Activated naive CD4-positive, alpha-beta T cell treated with anti-CD3 and anti-CD28 coated beads for 36 hours (primary cell): ENCODE measurements at regions not wholly inside any gene's neighbourhood (a gene's known extent, or its start where the extent isn't known, plus 50 kb on each side); places are given as distances from the start of the nearest gene placed in this dataset.
"Not testable (repeated sequence)": the region's sequence is repeated elsewhere in the genome, so short reads cannot be mapped to it uniquely, and the experiment has no call there.

ENCODE experiments used
- CTCF ChIA-PET: fragments of 350-600 bp; sonication (Branson Sonifier 250); formaldehyde crosslinking; loops from one replicate; lab custom pipeline; 2021; ENCODE audit warnings: antibody characterized with exemption; lab: Charles Lee
- DNase-seq: peaks from one replicate; pipeline ENCODE4 v3.0.0-alpha.2; 2020
- H3K27ac Mint-ChIP-seq: one replicate; pipeline ENCODE4 v1.8.0; 2021; ENCODE audit warnings: mild to moderate bottlenecking, mixed read lengths
- H3K27me3 Mint-ChIP-seq: one replicate; pipeline ENCODE4 v1.8.0; 2021; ENCODE audit warnings: low read depth, mixed read lengths
- H3K36me3 Mint-ChIP-seq: one replicate; pipeline ENCODE4 v1.8.0; 2021; ENCODE audit warnings: low read depth, mixed read lengths
- H3K4me1 Mint-ChIP-seq: one replicate; pipeline ENCODE4 v1.8.0; 2021; ENCODE audit warnings: low read depth, mixed read lengths
- H3K4me3 Mint-ChIP-seq: one replicate; pipeline ENCODE4 v1.8.0; 2021; ENCODE audit warnings: mild to moderate bottlenecking, moderate library complexity, mixed read lengths
- H3K9me3 Mint-ChIP-seq: one replicate; pipeline ENCODE4 v1.8.0; 2021; ENCODE audit warnings: mixed read lengths
- intact Hi-C: fragments of 100-400 bp; cut with micrococcal nuclease; formaldehyde crosslinking; loops from one replicate; pipeline ENCODE4 v1.15.1; 2023

DNA sequence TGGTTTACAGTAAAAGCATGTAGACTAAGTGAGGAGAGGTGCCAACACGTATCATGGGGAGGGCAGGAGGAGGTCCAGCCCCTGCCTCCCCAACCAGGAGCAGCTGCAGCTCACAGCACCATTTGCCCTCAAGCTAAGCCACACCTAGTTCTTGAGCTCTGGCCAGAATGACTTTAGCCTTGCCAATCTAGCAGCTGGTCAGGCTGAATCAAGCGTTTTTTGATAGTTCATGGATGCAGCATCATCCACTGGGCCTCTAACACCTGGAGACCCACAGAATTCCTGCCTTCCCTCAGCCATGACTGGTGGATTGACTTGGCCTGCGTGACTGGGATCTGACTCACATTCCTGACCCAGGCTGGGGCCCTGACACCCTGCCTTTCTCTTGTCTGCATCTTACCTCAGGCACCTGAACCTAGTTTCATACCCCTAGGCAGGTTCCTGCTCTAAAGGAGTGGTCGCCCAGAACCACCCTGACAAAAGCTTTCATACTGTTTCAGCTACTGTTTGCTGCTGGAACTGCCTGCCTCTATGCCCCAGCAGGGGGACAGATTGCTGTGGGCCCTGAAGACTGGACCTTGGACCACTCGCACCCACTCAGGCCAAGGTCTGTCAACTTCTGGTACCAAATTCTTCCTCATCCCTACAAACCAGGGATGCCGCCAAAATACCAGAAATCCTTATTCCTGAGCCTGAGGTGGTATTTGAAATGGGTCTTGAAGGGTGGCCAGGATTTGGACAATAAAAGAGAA lies 122.3 kb downstream of the QRSL1 start:
- CTCF ChIA-PET, result no interaction called here
- Mint-ChIP-seq H3K27ac (no peak overlapping the region), H3K36me3 (no peaks in the 10 kb centered on the region), H3K27me3 (peaks cover 3% of the 10 kb centered on the region), H3K9me3 (no peaks in the 10 kb centered on the region), H3K4me1 (no peaks in the 10 kb centered on the region), H3K4me3 (no peak overlapping the region)
- no peak for DNase-seq
- intact Hi-C loops, result no loop called here

DNA sequence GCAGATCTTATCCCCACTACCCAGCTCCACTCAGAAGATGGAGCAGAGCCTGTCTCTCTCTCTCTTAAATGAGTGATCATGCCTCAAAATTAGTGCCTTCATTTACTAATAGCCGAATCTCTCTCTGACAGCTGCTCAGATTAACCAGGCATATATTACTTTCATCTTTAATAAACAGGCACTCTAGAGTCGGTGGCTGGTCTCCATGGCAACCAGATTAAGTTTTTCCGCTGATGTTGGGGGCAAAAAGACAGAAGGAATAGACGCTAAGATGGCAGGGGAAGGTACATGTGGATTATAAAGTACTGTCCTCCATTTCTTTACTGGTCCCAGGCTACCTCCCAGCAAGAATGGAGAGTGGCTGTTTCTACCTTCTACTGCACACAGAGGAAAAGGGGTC lies 121.6 kb downstream of the QRSL1 start:
- no peaks in the 10 kb centered on the region for H3K9me3 Mint-ChIP-seq
- H3K27ac Mint-ChIP-seq, result no peak overlapping the region
- H3K27me3 Mint-ChIP-seq, result peaks cover 3% of the 10 kb centered on the region
- no peak overlapping the region for H3K4me3 Mint-ChIP-seq
- intact Hi-C loops, result no loop called here
- no peaks in the 10 kb centered on the region for H3K4me1 Mint-ChIP-seq
- no peaks in the 10 kb centered on the region for H3K36me3 Mint-ChIP-seq
- DNase-seq, result no peak
- CTCF ChIA-PET, result no interaction called here

DNA sequence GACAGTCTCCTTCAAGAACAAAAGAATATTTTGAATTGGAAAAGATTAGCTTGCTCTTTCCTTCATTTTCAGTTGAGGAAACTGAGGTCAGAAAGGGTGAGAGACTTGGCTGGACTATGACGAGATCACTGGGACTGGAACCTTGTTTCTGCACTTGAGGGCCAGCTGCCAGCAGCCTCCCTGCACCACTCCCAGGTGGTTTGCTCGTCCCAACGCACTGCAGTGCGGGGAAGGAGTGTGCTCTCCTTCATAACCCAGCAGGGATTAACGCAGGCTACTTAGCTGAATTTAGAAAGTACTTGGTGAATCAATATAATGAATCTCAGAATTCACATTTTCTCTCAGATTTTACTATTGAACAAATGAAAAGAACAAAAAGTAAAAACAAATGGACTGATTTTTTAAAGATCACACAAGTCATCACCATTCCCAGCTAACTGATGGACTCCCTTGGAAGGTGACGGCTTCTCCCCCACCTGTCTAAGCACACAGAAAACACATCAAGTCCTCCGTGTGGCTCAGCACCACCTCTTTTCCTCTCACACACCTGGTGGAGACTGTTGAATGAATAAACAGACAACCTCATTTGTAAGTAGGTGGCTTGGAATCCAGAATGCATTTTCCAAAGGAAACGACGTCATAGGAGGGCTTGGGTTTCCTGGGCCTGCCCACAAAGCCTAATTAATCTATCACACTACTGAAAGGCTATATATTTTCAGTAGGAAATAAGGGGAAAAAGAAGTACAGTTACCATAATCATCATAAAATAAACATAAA lies 121.0 kb downstream of the QRSL1 start:
- no peak overlapping the region for H3K27ac Mint-ChIP-seq
- CTCF ChIA-PET, result interaction anchor here (0.6 kb wide), 1 partner anchor 1144 kb away, joined by 4 read pairs; no protein-coding TSS in a partner anchor
- H3K4me3 Mint-ChIP-seq, result no peak overlapping the region
- H3K9me3 Mint-ChIP-seq, result no peaks in the 10 kb centered on the region
- peaks cover 6% of the 10 kb centered on the region for H3K27me3 Mint-ChIP-seq
- H3K4me1 Mint-ChIP-seq, result no peaks in the 10 kb centered on the region
- intact Hi-C loops, result no loop called here
- no peaks in the 10 kb centered on the region for H3K36me3 Mint-ChIP-seq
- DNase-seq, result no peak

DNA sequence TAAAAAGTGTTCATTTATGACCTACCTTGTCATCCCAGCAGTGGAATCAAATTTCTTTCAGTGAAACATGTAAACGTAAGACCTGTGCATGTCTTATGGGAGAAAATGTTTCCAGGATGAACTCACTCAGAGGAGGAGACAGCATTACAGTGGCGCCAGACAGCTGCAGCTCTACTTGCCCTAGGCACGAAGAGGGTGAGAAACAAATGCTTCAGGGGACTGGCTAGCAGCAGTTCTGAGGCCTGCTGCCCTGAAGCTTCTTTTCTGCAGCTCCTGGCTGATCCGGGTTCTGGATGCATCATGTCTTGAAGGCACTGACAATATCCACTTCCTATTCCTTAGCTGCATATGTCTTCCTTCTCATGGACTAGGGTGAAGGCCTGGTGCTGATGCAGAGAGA lies 120.2 kb downstream of the QRSL1 start:
- H3K4me3 Mint-ChIP-seq, result no peak overlapping the region
- no peaks in the 10 kb centered on the region for H3K9me3 Mint-ChIP-seq
- no peak for DNase-seq
- H3K4me1 Mint-ChIP-seq, result no peaks in the 10 kb centered on the region
- CTCF ChIA-PET, result interaction anchor here (0.6 kb wide), 1 partner anchor 1145 kb away, joined by 4 read pairs; no protein-coding TSS in a partner anchor
- intact Hi-C loops, result no loop called here
- no peaks in the 10 kb centered on the region for H3K36me3 Mint-ChIP-seq
- no peak overlapping the region for H3K27ac Mint-ChIP-seq
- peaks cover 6% of the 10 kb centered on the region for H3K27me3 Mint-ChIP-seq

DNA sequence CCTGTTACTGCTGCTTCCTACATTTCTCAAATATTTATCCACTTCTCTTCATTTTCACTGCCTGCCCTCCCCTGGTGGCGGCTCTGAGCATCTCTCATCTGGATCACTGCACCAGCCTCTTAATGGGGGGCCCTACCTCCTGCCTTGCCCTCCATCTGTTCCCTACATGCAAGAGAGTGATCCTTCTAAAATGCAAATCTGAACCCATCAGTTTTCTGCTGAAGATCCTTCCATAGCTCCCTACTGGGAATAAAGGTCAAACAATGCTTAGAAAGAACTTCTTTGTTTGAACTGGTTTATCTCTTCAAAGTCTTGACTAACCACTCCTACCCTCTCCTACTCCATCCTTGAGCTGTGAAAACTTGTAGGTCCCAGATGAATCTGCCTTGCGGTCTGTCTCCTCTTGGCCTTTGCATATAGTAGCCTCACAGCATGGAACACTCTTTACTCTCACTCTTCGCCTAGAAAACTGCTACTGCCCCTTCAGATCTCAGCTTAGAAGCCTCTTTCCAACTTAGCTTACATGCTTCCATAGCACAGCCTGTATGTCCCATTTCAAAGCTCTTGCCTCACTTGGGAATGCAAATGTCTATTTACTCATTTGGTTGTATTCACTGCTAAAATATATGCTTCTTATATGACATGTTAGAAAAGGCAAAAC lies 119.3 kb downstream of the QRSL1 start:
- Mint-ChIP-seq H3K27me3 (peaks cover 6% of the 10 kb centered on the region), H3K36me3 (no peaks in the 10 kb centered on the region), H3K27ac (no peak overlapping the region), H3K4me1 (no peaks in the 10 kb centered on the region), H3K9me3 (no peaks in the 10 kb centered on the region), H3K4me3 (no peak overlapping the region)
- intact Hi-C loops, result no loop called here
- DNase-seq, result no peak
- CTCF ChIA-PET, result no interaction called here

DNA sequence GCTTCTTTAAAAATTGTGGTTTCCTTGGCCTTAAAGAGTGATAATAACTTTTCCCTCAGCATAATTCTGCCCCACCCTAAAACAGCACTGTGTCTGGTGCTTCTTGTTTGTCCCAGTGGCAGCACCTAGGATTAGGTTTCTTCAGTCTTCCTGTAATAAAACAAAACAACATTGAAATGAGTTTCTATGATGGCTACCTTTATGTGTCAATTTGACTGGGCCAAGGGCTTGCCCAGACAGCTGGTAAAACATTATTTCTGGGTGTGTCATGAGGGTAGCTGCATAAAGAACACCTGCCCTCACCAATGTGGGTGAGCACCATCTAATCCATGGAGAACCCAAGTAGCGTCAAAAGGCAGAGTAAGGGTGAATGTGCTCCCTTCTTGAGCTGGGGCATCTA lies 117.8 kb downstream of the QRSL1 start:
- Mint-ChIP-seq H3K9me3 (no peaks in the 10 kb centered on the region), H3K4me3 (no peak overlapping the region), H3K4me1 (no peaks in the 10 kb centered on the region), H3K36me3 (no peaks in the 10 kb centered on the region), H3K27ac (no peak overlapping the region), H3K27me3 (peaks cover 2% of the 10 kb centered on the region)
- CTCF ChIA-PET, result no interaction called here
- intact Hi-C loops, result no loop called here
- DNase-seq, result no peak

DNA sequence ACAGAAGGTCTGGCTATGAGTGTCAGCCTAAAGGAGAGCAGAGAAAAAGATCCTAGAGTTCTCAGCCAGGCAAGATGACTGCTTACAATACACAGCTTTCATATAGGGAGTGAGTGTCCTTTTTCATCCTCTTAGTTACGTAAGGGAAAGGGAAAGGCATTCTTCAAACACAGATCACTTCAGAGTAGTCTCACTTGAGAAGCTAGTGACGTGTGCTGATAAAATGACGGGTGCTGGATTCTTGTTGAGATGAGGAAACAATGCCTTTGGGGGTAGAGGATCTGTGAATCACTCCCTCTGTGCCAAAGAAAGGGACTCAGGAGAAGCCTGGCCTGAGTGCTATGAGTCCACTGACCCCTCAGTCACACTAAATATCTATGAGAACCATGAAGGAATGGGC lies 117.3 kb downstream of the QRSL1 start:
- peaks cover 2% of the 10 kb centered on the region for H3K27me3 Mint-ChIP-seq
- no peak overlapping the region for H3K27ac Mint-ChIP-seq
- no peaks in the 10 kb centered on the region for H3K36me3 Mint-ChIP-seq
- intact Hi-C loops, result no loop called here
- H3K4me1 Mint-ChIP-seq, result no peaks in the 10 kb centered on the region
- no peak for DNase-seq
- H3K4me3 Mint-ChIP-seq, result no peak overlapping the region
- H3K9me3 Mint-ChIP-seq, result no peaks in the 10 kb centered on the region
- CTCF ChIA-PET, result no interaction called here

DNA sequence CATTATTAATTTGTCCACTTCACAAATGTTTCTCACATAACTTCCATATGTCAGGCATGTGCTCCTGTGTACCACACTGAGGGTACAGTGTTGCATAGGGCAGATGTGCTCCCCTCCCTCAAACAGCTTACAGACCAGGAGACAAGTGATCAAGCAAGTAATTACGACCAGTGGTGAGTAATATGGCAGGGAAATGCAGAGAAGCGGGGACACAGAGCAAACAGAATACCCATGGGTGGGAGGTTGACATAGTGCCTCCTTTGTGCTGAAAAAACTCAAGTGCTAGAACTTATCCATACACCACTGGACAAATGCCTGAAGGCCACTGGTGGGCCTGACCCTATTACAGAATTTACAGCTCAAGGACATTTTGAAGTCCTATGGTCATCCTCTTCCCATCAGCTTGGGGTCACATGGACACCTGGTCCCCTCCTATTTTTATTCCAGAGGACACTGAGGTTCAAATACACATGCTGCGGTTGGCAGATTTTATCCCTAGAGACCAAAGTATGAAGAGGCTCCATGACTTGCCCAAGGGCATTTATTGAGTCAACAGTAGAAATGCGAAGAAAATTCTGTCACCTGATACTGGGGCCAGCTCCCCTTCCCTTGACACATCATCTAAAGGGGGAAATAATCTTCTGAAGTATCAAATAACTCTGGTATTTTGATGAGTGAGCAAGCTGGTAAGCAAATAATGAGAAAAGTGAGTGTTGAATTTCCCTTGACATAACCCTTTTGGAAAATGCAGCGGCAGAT lies 116.6 kb downstream of the QRSL1 start:
- DNase-seq, result no peak
- Mint-ChIP-seq H3K9me3 (no peaks in the 10 kb centered on the region), H3K27ac (no peak overlapping the region), H3K4me3 (no peak overlapping the region), H3K27me3 (peaks cover 2% of the 10 kb centered on the region), H3K4me1 (no peaks in the 10 kb centered on the region), H3K36me3 (no peaks in the 10 kb centered on the region)
- CTCF ChIA-PET, result no interaction called here
- intact Hi-C loops, result no loop called here

DNA sequence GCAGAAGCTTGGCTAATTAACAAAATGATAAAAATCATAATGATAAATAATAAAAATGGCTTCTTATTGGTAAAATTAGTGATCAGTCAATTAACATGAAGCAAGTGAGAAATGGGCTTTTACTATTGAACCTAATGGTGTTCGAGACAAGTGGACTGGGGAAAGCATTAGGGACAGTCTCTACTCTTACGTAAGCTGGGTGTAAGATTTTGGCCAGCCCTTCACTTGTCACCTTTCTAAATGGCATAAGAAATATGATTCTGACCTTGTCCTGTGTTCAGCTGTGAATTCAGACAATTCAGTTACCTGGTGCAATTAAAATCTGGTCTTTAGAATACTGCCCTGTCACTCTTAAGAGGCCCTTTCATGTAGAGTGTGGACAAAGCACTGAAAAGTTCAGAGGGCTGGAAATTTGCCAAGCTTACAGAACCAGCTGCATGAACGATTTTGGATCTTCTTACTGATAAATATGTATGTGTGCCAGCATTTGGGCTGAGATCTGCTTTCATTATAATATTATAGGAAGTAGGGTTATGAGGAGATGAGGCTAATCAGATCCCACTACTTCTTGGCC lies 115.9 kb downstream of the QRSL1 start:
- CTCF ChIA-PET, result no interaction called here
- intact Hi-C loops, result no loop called here
- no peaks in the 10 kb centered on the region for H3K9me3 Mint-ChIP-seq
- H3K36me3 Mint-ChIP-seq, result no peaks in the 10 kb centered on the region
- H3K4me3 Mint-ChIP-seq, result no peak overlapping the region
- H3K27ac Mint-ChIP-seq, result no peak overlapping the region
- DNase-seq, result no peak
- no peaks in the 10 kb centered on the region for H3K4me1 Mint-ChIP-seq
- H3K27me3 Mint-ChIP-seq, result peaks cover 2% of the 10 kb centered on the region

DNA sequence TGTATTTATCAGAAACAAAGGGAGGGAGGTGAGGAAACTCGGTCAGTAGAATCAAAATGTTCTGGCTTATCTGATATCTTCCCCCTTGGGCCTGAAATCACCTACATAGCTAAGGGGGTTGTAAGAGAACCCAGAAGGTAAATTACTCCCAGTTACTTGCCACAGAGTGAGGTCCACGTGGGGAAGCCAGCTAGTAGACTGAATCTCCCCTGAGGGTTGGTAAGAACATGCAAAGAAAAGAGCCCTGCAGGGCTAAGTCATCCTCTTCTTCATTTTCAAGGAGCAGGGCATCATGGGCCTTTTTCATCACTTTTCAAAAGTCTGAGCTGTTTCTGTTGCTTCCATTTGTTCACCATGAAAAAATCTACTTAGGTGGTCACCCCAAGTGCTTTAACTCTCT lies 115.4 kb downstream of the QRSL1 start:
- H3K27me3 Mint-ChIP-seq, result peaks cover 2% of the 10 kb centered on the region
- H3K9me3 Mint-ChIP-seq, result no peaks in the 10 kb centered on the region
- H3K27ac Mint-ChIP-seq, result no peak overlapping the region
- no peak for DNase-seq
- H3K4me1 Mint-ChIP-seq, result no peaks in the 10 kb centered on the region
- H3K36me3 Mint-ChIP-seq, result no peaks in the 10 kb centered on the region
- CTCF ChIA-PET, result no interaction called here
- intact Hi-C loops, result no loop called here
- H3K4me3 Mint-ChIP-seq, result no peak overlapping the region

DNA sequence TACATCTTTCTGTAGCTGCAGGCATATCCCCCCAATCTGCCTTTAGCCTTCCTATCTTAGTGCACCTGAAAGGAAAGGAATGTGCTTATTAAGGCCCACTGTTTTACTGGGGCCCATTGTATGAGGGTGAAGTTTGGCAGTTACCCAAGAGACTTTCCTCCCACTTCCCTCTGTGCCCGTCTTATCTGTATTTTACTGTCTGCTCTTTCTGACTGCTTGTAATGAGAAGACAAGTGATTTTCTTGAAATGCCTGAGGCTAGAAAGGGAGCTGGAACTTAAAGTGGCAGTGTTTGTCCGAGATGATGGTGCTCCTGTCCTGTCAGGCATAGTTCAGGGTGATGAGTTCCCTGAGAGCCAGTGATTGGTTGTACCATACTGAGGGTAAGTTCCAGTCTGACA lies 114.7 kb downstream of the QRSL1 start:
- intact Hi-C loops, H3K27ac Mint-ChIP-seq, DNase-seq, H3K9me3 Mint-ChIP-seq, H3K27me3 Mint-ChIP-seq, H3K4me1 Mint-ChIP-seq, CTCF ChIA-PET, H3K36me3 Mint-ChIP-seq, H3K4me3 Mint-ChIP-seq: not testable (repeated sequence)

DNA sequence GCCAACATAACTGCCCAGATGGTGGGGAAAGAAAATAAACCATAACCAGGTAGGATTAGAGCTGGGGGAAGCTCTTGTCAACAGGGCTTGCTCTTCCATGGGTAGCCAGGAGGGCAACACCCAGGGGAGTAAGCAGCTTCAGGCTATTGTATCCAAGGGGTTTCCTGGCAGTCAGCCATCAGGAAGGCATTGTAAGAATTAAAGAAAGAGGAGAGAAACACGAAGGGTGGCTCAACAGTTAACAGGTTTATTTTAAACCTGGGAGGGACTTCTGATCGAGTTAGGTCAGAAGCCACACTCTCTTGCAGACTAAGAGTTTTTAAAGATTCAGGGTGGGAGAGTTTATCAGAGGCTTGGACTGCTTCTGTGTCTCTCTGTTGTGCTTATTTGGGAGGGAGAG lies 114.2 kb downstream of the QRSL1 start:
- Mint-ChIP-seq H3K27ac (no peak overlapping the region), H3K4me3 (no peak overlapping the region), H3K9me3 (no peaks in the 10 kb centered on the region), H3K36me3 (no peaks in the 10 kb centered on the region), H3K27me3 (peaks cover 5% of the 10 kb centered on the region), H3K4me1 (no peaks in the 10 kb centered on the region)
- CTCF ChIA-PET, result no interaction called here
- DNase-seq, result no peak
- intact Hi-C loops, result no loop called here
